Gastrocnemius medialis (tissue), 4 donors: ENCODE measurements at regions not wholly inside any gene's neighbourhood (a gene's known extent, or its start where the extent isn't known, plus 50 kb on each side); places are given as distances from the start of the nearest gene placed in this dataset.

Source experiments
- CTCF ChIP-seq, 5 experiments: fragments of 450-650 bp in 3 of 5; fragments of 200-600 bp in 2 of 5; sonication (generic) in 2 of 5; IDR thresholded peaks in 4 of 5; conservative IDR thresholded peaks in 1 of 5; 1 replicate in 4 of 5; 2 replicates in 1 of 5; pipeline ENCODE4 v1.5.1; 2016 to 2019; ENCODE audit warnings: antibody characterized with exemption in 5 of 5, mild to moderate bottlenecking in 3 of 5, moderate library complexity in 3 of 5
- POLR2A ChIP-seq, 2 donors: fragments of 450-650 bp; IDR thresholded peaks; one replicate each; pipeline ENCODE4 v1.6.1; 2017; ENCODE audit warnings: antibody characterized with exemption in 2 of 2, mild to moderate bottlenecking in 2 of 2, moderate library complexity in 2 of 2

- no peak for TF ChIP-seq CTCF (IDR thresholded peaks at IDR 0.05 in 4 of 5, conservative IDR thresholded peaks at IDR 0.05 in 1 of 5)
- TF ChIP-seq POLR2A (IDR thresholded peaks at IDR 0.05) = no peak
Observed at GRCh38 chr11:119486691-119487259, 63.8 kb upstream of the THY1 start.
